GM12872 (cell line): ENCODE measurements at regions not wholly inside any gene's neighbourhood (a gene's known extent, or its start where the extent isn't known, plus 50 kb on each side); places are given as distances from the start of the nearest gene placed in this dataset.

Experiments
- CTCF ChIP-seq: IDR thresholded peaks from 3 replicates; pipeline ENCODE4 v1.5.1; 2011; ENCODE audit warnings: low read depth, mild to moderate bottlenecking, low read length, moderate library complexity; ENCODE audit not compliant: insufficient read depth

- no peak for TF ChIP-seq CTCF
Measured at GRCh38 chr4:43330288-43330687, 437.8 kb downstream of the GRXCR1 start.

- TF ChIP-seq CTCF = no peak
Measured at GRCh38 chr4:43331226-43332051, 438.9 kb downstream of the GRXCR1 start.

GRCh38 chr4:43332052-43332425 is 439.5 kb downstream of the GRXCR1 start:
- no peak for TF ChIP-seq CTCF

GRCh38 chr4:43337707-43338106 is 445.2 kb downstream of the GRXCR1 start:
- no peak for TF ChIP-seq CTCF

GRCh38 chr4:43339435-43339834 is 446.9 kb downstream of the GRXCR1 start:
- TF ChIP-seq CTCF = no peak

GRCh38 chr4:43341741-43342140 is 449.2 kb downstream of the GRXCR1 start:
- TF ChIP-seq CTCF = no peak

- TF ChIP-seq CTCF = no peak
Measured at GRCh38 chr4:43343298-43343697, 450.8 kb downstream of the GRXCR1 start.
